Transverse colon (tissue), 4 donors: ENCODE measurements at regions not wholly inside any gene's neighbourhood (a gene's known extent, or its start where the extent isn't known, plus 50 kb on each side); places are given as distances from the start of the nearest gene placed in this dataset.

Source experiments
- CTCF ChIP-seq, 5 experiments: fragments of 200-600 bp in 3 of 5; fragments of 450-650 bp in 2 of 5; sonication (generic) in 3 of 5; IDR thresholded peaks; 1 replicate in 2 of 5; 2 replicates in 3 of 5; pipeline ENCODE4 v1.5.1; 2016 to 2017; ENCODE audit warnings: antibody characterized with exemption in 5 of 5, inconsistent platforms in 3 of 5, mild to moderate bottlenecking in 2 of 5, moderate library complexity in 1 of 5
- EP300 ChIP-seq: sonication (generic); formaldehyde crosslinking; IDR thresholded peaks from one replicate; pipeline ENCODE4 v1.6.1; 2017; ENCODE audit warnings: antibody characterized with exemption, low read depth
- POLR2A ChIP-seq: fragments of 450-650 bp; IDR thresholded peaks from one replicate; pipeline ENCODE4 v1.6.1; 2016; ENCODE audit warnings: antibody characterized with exemption, mild to moderate bottlenecking, moderate library complexity
- POLR2AphosphoS5 ChIP-seq, 3 donors: sonication (generic); formaldehyde crosslinking; IDR thresholded peaks; one replicate each; pipeline ENCODE4 v1.6.1; 2016; ENCODE audit warnings: antibody characterized with exemption in 3 of 3

DNA sequence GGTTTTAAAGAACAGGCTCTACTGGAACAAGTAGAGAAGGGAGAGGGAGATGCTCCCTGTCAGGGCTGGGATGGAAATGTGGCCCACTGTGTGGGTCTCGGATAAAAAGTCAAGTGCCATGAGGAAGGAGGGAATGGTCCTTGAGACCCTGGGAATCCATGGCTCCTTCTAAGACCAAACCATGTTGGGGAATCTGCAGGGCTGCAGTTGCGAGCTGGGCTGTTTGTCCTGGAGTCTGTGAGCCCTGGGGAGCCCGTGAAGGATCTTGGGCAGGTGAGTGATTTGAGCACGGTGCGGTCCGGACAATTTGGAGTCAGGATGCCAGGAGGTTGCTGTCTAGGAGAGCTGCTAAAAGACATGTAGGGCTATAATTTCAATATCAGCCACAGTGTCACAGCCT is 359.4 kb downstream of the FGF9 start:
- TF ChIP-seq CTCF (IDR thresholded peaks at IDR 0.05) (no peak), EP300 (no peak), POLR2AphosphoS5 (IDR thresholded peaks at IDR 0.05) (no peak), POLR2A (no peak)
